ENCODE measurements at regions not wholly inside any gene's neighbourhood (a gene's known extent, or its start where the extent isn't known, plus 50 kb on each side); places are given as distances from the start of the nearest gene placed in this dataset.

DNA sequence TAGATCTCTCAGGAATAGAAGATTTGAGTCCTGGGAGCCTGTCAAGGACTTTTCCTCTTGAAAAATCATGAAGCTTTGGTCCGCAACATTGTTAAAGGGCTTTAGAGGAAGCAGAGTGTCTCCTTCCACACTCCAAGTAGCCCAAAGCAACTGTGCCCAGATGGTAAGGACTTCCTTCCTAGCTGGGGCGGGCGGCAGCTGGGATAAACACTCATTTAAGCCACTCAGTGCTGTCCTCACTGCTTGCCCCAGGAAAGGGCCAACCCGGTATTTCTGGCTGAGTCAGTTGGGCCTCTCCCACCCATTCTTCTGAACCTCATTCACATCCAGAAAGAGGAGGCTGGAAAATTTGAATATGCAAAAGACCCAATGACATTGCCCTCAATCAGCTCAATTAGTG is 144.3 kb downstream of the CHIC2 start:
- H3K36me3 ChIP-seq: no peaks in the 10 kb centered on the region
- ATAC-seq (peak; percentile 58 to 64), DNase-seq (peak; percentile 48)
- intact Hi-C loops (cut with DNase I): no loop called here
- TF ChIP-seq, protein P1, sequence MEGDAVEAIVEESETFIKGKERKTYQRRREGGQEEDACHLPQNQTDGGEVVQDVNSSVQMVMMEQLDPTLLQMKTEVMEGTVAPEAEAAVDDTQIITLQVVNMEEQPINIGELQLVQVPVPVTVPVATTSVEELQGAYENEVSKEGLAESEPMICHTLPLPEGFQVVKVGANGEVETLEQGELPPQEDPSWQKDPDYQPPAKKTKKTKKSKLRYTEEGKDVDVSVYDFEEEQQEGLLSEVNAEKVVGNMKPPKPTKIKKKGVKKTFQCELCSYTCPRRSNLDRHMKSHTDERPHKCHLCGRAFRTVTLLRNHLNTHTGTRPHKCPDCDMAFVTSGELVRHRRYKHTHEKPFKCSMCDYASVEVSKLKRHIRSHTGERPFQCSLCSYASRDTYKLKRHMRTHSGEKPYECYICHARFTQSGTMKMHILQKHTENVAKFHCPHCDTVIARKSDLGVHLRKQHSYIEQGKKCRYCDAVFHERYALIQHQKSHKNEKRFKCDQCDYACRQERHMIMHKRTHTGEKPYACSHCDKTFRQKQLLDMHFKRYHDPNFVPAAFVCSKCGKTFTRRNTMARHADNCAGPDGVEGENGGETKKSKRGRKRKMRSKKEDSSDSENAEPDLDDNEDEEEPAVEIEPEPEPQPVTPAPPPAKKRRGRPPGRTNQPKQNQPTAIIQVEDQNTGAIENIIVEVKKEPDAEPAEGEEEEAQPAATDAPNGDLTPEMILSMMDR (IDR thresholded peaks at IDR 0.05): no peak
- peak overlapping the region; percentile 15 for H3K27ac ChIP-seq
- H3K4me3 ChIP-seq: no peak overlapping the region
- H3K27me3 ChIP-seq (ENCODE audit: low read depth): peaks cover 4% of the 10 kb centered on the region
- H3K4me1 ChIP-seq: no peaks in the 10 kb centered on the region
- H3K9me3 ChIP-seq: no peaks in the 10 kb centered on the region

GRCh38 chr4:53919535-53919934 is 144.9 kb downstream of the CHIC2 start:
- DNase-seq (peak; percentile 68), ATAC-seq (peak; percentile 55 to 72)
- no peaks in the 10 kb centered on the region for H3K4me1 ChIP-seq
- H3K9me3 ChIP-seq: no peaks in the 10 kb centered on the region
- peaks cover 2% of the 10 kb centered on the region for H3K27me3 ChIP-seq (ENCODE audit: low read depth)
- no peaks in the 10 kb centered on the region for H3K36me3 ChIP-seq
- TF ChIP-seq, protein P1 (IDR thresholded peaks at IDR 0.05): no peak
- no peak overlapping the region for H3K27ac ChIP-seq
- no peak overlapping the region for H3K4me3 ChIP-seq
- intact Hi-C loops (cut with DNase I): loop anchor here (10.0 kb wide), 1 partner anchor 305 kb away; the partner anchor contains the start of gene PDGFRA

DNA sequence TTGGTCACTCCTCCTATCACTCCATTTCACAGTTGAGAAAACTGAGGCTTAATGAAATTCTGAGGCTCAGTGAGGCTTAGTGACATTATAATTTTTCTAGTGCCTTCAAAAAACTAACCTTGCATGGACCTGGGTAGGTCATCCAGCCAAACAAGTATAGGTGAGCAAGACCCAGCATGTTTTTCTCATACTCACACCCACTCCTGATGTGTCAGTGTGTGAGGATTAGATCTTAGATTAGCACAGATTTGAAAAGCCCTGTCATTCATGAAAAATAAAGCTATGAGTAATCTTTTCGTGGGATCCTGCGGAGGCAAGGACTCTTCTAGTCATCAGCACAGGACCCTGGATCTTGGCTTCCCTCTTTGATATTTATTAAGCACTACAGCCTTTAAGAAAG is 146.7 kb downstream of the CHIC2 start:
- TF ChIP-seq, protein P1 (IDR thresholded peaks at IDR 0.05): no peak
- intact Hi-C loops (cut with DNase I): loop anchor here (10.0 kb wide), 1 partner anchor 307 kb away; the partner anchor contains the start of gene PDGFRA
- ATAC-seq: no peak
- no peaks in the 10 kb centered on the region for H3K4me1 ChIP-seq
- H3K9me3 ChIP-seq: no peaks in the 10 kb centered on the region
- no peaks in the 10 kb centered on the region for H3K27me3 ChIP-seq (ENCODE audit: low read depth)
- no peak overlapping the region for H3K4me3 ChIP-seq
- H3K27ac ChIP-seq: no peak overlapping the region
- no peaks in the 10 kb centered on the region for H3K36me3 ChIP-seq
- no peak for DNase-seq

DNA sequence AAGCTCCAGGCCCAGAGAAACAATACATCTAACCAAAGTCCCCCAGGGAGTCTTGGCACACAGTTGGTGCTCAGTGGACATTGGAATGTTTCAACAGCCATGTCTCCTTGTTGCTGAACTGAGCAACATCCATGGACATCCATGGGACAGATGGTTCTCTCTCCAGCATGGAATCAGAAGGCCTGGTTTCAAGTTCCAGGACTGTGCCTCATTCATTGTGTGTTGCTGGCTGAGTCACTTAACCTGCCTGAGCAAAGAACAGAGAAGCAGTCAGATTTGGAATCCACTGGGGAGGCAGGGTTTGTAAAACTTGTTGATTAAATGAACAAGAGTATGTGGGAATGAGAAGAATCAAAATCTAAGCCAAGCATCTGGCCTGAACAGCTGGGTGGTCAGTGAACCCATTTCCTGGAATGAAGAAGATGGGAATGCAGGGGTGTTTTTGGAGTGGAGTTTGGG is 147.9 kb downstream of the CHIC2 start:
- Histone ChIP-seq H3K4me3 (no peak overlapping the region), H3K4me1 (no peaks in the 10 kb centered on the region), H3K27me3 (ENCODE audit: low read depth) (no peaks in the 10 kb centered on the region), H3K36me3 (no peaks in the 10 kb centered on the region), H3K9me3 (no peaks in the 10 kb centered on the region), H3K27ac (no peak overlapping the region)
- DNase-seq (no peak), ATAC-seq (no peak)
- intact Hi-C loops (cut with DNase I): loop anchor here (10.0 kb wide), 1 partner anchor 308 kb away; the partner anchor contains the start of gene PDGFRA
- TF ChIP-seq, protein P1 (IDR thresholded peaks at IDR 0.05): no peak

DNA sequence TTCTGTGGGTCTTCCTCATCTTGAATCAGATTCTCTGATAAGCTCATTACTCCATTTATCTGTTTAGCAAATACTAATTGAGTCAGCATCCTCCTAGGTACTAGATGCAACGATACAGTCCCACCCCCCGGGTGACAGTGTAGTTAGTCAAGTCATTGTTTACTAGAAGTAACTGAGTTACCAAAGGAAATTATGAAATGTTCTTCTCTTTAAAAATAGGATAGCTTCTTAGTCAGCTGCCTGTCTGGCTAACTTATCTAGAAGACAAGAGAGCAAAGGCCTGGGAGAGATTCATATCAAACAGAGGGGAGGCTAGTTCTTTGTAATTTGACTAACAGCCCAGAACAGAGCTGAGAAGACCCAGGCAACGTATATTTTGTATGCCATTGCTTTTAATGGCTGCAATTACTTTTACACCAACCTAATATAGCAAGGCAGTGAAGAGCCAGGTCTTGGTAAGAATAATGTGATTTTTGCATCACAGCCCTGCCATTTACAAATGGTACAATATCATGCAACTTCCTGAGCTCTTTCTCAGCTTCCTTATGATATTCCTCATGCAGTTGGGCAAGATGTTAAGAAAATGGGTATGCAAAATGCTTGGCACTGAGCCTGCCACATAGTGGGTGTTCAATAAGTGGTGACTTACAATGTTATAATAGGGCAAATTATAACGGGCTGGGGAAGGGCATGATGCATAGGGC is 149.9 kb downstream of the CHIC2 start:
- DNase-seq: peak; percentile 78
- peaks cover under 1% of the 10 kb centered on the region for H3K4me1 ChIP-seq
- intact Hi-C loops (cut with DNase I): loop anchor here (10.0 kb wide), 1 partner anchor 310 kb away; the partner anchor contains the start of gene PDGFRA
- peak; percentile 65 to 79 for ATAC-seq
- peak overlapping the region; percentile 61 for H3K27ac ChIP-seq
- H3K9me3 ChIP-seq: no peaks in the 10 kb centered on the region
- TF ChIP-seq, protein P1 (IDR thresholded peaks at IDR 0.05): no peak
- no peaks in the 10 kb centered on the region for H3K36me3 ChIP-seq
- H3K27me3 ChIP-seq (ENCODE audit: low read depth): no peaks in the 10 kb centered on the region
- no peak overlapping the region for H3K4me3 ChIP-seq
